ENCODE measurements at regions not wholly inside any gene's neighbourhood (a gene's known extent, or its start where the extent isn't known, plus 50 kb on each side); places are given as distances from the start of the nearest gene placed in this dataset.
"Not testable (repeated sequence)": the region's sequence is repeated elsewhere in the genome, so short reads cannot be mapped to it uniquely, and the experiment has no call there.

DNA sequence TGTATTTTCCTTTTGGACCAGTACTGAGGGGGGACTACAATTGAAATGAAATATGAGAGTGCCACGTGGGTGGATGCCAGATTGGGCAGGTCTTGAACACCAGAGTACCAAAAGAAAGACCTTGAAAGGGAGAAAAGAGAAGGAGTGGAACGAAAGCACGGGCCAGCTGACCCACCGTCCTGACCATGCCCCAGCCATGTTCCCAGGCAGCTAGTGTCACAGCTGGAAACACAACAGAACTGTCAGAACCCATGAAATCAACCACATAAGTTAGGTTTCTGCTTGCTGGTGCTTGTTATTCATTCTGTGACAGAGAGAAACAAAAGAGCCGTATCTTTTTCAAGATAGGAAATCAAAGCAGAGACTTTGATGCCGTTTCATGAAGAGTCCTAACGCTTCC lies 268.8 kb downstream of the MEX3B start:
- no peak for DNase-seq (ENCODE audit: low spot score)

DNA sequence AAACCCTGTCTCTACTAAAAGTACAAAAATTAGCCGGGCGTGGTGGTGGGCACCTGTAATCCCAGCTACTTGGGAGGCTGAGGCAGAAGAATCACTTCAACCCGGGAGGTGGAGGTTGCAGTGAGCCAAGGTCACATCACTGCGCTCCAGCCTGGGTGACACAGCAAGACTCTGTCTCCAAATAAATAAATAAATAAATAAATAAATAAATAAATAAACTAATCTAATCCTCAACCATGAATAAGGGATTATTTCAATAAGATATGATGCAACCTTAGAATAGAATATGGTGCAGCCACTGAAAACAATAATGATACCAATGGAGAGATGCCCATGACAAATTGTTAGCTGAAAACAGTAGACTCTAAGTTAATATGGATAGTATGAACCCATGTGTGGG lies 270.0 kb downstream of the MEX3B start:
- not testable (repeated sequence) for DNase-seq (ENCODE audit: low spot score)

DNA sequence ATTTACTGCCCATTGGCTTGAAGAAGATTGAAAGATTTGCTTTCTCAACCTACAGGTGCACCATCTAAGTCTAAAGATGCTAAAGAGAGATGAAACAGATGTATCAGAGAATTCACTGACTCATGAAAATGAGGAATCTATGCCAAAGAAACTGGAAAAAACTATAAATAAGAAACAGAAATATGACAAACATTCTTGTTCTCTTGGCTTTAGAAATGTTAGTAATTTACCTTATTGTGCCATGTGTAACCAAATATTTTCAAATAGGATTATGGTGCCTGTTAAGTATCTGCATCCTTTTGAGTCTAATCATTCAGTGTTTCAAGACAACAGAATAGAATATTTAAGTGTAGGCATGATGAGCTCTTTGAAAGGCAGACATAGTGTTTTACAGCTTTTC lies 271.5 kb downstream of the MEX3B start:
- no peak for DNase-seq (ENCODE audit: low spot score)

DNA sequence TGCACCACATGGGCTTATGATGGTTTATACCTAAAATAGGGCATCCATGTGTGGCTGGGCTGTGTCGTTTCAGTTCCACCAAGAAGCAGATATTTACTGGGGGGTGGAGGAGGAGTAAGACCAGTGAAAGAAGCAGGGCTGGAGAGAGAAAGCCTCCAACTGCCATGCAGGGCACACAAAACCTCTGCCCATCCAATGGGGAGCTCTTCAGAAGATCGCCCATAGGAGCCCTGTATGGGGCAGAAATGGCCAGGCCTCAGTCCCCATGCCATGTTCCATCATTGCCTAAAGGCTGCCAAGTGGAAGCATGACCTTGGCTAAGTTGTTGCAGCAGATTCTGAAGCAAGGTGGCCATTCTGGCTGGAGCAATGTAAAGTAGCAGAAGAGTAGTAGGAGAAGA lies 277.0 kb downstream of the MEX3B start:
- no peak for DNase-seq (ENCODE audit: low spot score)

DNA sequence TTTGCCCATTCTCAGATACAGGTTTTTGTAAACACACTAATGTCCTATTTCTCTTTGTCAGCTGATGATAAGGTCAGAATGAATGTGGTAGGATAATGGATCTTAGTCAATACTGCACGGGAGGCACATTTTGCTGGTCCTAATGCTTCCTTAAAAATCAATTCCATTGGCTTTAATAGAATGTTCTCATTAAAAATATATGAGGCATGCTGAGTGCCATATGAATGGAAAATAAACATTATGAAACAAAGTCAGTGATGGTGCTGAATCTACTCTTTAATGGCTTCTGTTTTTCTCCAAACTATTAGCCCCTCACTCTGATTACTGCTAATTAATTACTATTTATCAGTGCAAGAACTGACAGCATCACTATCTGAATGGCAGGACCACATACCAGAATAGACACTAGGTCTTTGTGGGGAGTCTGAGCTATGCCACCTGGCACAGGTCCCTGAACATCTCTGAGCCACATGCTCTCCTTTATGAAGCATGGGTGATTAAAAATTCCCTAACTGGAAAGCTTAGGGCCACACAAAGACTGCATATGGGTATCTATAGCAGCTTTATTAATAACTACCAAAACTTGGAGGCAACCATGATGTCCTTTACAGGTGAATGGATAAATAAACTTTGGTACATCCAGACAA lies 278.9 kb downstream of the MEX3B start:
- no peak for DNase-seq (ENCODE audit: low spot score)

DNA sequence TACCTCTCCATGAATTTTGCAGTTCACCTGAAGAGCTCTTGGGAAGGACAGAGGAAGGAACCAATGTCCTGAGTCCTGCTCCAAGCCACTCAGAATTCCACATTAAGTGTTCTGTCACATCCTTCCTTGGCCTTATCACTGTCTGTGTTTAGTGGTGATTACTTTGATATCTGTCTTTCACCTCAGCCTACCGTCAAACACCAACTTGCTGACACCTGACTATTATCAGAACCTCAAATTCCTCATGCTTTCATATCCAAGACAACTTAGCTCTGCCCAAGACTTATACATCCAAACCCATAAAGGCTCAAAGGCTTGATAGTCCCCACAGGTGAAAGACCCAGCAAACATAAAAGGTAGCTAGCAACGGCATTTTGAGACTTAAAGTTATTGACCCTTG lies 280.0 kb downstream of the MEX3B start:
- no peak for DNase-seq (ENCODE audit: low spot score)

DNA sequence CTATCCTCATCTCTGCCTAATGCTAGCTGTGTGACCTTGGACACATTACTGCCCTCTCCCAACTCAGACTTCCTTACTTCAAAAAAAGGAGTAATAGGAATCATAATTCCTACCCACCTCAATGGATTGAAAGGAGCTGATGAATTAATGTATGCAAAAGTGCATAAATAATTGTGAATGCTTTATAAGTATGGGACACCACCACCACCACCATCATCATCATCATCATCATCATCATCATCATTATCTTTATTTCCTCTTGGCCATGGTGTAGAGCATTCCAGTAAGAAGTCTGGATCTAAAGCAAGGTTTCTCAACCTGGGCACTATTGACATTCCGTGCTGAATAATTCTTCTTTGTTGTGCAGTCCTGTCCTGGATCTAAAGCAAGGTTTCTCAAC lies 282.5 kb downstream of the MEX3B start:
- no peak for DNase-seq (ENCODE audit: low spot score)

DNA sequence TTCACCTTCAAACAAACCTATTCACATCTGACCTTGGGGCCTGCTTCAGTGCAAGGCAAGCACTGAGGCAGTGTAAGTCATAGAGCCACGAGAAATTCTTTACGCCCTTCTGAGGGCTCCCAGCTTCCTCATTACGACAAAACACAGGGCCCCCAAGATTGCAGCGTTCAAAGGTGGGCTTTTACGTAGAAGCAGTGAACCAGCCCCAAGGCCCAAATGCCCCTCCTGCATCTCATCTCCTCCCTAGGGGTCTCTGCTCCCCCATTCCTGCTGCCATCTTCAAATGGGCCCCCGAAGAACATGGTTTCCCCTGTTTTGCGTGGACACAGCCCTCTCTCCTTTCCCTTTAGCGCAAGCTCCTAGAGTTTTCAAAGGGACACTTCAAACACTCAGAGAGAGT lies 285.1 kb downstream of the MEX3B start:
- DNase-seq (ENCODE audit: low spot score), result no peak

DNA sequence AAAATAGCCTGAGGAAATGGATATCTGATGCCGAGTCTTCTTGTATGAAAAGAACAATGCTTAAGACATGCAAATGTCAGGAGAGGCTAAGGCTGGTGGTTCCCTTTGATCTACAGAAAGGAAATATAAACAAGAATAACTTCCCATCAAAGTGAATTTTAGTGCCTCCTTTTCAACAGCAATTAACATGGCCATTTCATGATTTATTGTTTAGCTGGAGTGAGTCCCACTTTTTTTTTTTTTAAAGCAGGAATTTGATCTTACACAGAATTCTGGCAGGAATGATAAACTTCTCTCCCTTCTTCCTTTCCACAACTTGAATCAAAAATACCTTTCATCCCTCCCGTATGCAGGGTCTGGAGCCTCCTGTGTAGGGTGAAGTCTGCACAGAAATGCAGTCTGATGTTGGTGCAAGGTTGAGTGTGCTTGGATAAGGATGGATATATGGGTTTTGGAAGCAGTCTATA lies 287.0 kb downstream of the MEX3B start:
- no peak for DNase-seq (ENCODE audit: low spot score)

DNA sequence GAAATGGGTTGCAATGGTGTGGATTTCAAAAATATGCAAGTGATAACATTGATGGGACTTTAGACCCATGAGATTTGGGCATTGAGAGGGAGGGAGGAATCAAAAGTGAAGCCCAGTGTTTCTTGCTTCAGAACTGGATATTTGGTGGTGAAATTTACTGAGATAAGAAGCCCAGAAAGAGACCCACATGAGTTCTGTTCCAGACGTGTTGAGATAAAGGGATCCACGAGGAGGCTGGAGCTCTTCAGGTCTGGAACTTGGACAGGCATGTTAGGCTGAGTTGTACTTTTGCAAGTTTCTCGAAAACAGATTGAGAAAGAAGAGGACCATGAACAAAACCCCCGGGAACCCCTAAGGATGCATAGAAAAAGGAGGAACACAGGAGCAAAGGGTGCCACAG lies 290.2 kb downstream of the MEX3B start:
- no peak for DNase-seq (ENCODE audit: low spot score)

DNA sequence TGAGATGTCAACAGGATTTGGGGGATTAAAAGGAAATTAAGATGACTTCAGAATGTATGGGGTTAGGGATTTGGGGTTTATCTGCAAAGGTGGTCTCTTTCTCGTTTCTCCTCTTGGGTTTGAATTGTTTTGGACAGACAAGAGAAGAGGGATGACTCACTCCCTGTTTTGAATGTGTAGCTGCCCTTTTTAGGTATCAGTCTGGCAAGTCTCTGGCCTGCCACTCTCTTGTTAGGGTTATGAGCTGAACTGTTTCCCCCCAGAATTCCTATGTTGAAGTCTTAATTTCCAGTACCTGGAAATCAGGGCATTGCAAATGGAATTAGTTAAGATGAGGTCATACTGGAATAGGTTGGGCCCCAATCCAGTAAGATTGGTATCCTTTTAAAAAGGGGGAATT lies 291.7 kb downstream of the MEX3B start:
- no peak for DNase-seq (ENCODE audit: low spot score)

DNA sequence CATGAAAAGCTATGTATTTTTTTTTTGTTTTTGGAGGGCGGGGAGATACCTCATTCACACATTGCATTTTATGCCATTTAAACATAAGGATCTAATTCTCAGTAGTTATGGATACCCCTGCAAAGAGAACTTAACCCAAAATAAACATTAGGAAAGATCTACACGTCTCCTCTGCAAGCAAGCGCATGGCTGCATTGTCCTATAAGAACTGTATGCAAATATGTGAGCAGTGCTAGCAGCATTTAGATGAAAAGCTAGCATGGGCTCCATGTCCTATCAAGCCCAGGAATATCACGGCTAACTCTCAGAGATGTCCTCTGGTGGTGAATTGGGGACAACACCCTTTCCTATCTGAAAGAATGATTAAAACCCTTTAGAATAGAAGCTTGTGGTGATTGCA lies 292.8 kb downstream of the MEX3B start:
- DNase-seq (ENCODE audit: low spot score), result no peak

DNA sequence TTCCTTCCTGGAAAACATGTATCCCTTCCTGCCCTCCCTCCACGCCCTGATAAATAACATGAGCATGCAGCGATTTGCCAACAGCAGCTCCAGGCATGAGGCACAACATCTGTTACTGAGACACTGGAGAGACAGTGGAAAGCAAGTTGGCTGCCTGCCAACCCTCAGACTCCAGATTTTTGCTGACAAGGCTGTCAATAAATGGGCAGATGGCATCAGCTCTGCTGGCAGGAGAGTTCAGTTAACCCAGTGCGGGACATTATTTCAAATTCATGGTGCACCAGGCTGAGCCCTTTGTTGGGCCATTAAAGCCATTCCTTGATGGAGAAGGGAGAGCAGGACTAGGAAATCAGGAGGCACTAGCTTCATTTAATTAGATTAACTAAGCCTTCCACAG lies 293.3 kb downstream of the MEX3B start:
- peak; percentile 26 for DNase-seq (ENCODE audit: low spot score)

DNA sequence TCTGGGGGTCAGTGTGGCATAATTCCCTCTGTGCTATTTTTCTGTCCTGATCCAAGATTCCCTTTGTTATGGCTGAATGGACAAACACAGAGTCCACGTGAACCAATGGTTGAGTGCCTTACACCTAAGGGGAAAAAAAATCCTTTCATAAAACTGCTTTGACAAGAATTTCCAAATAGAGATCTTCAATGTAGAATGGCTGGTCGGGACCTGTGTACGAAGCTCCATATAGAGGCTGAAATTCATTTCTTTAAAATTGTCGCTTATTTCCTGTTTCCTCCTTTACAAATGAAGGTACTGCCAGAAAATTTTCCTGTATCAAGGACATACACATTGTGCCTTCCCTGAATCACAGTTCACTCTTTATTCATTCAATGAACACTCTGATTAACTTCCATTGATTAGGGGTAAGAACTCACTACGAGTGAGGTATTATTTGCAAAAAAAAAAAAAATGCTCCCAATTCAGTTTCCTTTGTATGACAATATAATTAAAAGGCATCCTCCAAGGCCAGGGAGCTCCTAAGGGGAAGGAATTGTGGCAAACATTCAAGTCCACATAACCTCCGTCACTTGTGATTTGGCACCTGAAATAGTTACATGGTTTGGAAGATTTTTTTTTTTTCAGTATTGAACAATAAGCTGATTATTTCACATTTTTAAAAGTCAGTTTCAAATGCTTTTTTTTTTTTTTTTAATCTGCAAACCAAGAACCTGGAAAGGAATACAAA lies 293.8 kb downstream of the MEX3B start:
- DNase-seq (ENCODE audit: low spot score), result no peak

DNA sequence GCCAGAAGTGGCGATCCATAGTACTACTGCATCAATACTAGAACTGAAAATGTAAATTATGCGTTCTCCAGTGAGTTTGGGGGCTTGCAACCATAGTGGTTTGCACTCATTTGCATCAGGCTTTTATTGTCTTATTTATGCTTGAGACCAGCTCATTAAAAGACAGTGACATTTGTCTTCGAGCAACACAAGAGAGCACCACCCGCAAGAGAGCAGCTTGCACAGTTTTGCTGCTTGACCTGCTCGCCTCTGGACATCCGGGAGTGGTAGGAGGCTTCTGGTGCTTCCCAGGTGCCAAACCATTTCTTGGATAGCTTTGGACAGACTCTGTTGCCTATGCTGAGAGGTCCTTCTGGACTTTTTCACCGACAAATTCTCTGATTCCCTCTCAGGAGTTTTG lies 294.6 kb downstream of the MEX3B start:
- DNase-seq (ENCODE audit: low spot score), result no peak

DNA sequence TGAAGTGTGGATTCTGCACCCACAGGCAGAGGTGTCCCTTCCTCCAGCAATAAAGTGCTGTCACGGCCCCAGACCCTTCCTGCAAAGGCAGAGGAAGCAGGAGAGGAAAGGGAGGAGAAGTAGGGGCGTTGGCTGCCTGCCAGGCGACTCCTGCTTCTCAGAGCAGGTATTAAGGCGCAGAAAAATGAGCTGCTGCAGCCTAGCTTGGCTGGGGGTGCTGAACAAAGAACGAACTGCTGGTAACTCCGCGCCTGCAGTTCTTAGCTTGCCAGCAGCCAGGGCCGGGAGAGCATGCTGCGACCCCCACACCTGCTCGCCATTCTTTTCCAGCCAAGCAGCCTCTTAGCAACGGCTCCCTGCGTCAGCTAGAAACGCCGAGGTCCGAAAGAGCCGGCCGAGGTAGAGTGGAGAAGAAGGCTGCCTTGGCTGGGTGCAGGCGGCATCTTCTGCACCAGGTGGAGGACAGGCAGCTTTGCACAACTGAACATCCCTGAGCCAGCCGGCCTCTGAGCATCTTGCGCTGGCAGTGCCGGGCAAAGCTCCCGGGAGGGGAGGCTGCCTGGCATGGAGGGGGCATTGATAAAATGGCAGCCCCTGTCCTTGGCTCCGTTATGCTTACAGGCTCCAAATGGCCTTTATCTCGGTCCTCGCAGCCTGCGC lies 296.0 kb downstream of the MEX3B start:
- no peak for DNase-seq (ENCODE audit: low spot score)

DNA sequence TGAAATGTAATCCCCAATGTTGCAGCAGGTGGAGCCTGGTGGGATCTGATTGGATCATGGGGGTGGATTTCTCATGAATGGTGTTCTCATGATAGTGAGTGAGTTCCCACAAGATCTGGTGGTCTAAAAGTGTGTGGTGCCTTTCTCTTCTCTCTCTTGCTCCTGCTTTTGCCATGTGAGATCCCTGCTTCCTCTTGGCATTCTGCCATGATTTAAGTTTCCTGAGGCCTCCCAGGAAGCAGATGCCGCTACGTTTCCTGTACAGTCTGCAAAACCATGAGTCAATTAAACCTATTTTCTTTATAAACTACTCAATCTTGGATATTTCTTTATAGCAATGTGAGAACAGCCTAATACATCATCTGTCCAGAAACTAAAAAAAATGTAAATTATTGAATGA lies 298.3 kb downstream of the MEX3B start:
- no peak for DNase-seq (ENCODE audit: low spot score)

DNA sequence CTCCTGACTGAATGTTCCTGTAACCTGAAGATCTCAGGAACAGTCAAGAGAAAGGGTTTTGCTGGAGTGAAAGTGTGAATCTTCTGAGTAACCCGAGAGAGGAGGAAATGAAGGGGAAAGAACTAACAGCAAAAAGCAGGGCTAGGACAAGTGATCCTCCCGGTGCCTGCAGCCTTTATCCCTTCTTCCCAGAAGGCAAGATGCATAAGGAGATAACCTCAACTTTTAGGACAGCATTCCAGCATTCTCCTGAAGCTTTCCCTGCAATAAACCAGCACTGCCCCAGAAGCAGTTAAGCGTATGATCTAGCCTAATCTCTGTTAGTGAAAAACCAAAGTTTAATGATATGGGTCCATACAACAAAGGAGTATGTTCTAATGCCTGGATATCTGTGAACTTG lies 298.8 kb downstream of the MEX3B start:
- no peak for DNase-seq (ENCODE audit: low spot score)

DNA sequence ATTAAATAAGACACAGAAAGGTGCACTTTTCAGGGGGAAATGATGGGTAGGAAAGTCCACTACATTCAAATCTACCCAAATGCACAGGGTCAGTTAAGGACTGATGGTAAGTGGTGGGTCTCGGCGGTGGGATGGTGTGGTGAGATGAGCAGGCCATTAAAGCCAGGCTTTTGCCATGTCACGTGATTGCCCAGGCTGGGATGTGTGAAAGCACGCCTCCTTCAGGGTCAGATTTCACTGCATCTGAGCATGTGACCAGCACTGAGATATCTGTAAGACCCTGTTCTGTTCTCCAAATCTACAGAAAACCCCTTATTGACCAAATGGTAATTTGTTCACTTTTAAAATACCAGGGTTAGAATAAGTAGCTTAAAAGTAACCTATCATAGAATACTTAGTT lies 301.5 kb downstream of the MEX3B start:
- no peak for DNase-seq (ENCODE audit: low spot score)

DNA sequence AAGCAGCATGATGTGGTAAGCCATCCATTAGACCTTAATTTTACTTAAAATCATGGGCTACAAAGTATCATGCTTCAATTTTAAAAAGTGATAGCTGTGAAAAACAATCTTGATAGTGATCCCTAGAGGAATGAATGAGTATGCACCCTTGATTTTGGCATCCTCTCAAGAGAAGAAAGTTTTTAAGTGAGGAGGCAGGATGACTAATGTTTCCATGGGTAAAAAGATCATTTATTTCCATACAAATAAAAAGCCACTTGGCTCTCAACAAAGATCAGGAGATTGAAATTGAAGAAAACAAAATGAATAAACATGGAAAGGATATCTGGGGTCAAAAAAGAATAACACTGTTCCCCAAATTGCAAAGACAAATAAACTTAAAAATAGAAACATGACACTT lies 305.4 kb downstream of the MEX3B start:
- no peak for DNase-seq (ENCODE audit: low spot score)

DNA sequence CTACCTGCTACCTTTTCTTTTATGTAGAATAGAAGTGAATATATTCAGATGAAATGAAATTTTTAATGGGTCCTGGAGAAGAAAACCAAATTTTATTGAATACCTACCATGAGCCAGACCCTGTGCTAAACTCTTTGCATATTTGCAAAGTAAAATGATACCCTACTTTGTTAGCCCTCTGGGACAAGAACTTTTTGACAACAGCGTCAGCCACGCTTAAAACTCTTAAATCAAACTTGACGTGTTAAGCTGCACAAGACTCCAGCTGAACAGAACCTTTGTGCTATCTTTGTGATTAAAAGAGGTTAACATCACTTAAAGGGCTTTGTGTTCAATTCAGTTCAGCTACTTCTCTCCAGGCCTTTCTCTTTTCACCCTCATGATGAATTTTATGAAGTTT lies 316.5 kb downstream of the MEX3B start:
- DNase-seq (ENCODE audit: low spot score), result no peak

DNA sequence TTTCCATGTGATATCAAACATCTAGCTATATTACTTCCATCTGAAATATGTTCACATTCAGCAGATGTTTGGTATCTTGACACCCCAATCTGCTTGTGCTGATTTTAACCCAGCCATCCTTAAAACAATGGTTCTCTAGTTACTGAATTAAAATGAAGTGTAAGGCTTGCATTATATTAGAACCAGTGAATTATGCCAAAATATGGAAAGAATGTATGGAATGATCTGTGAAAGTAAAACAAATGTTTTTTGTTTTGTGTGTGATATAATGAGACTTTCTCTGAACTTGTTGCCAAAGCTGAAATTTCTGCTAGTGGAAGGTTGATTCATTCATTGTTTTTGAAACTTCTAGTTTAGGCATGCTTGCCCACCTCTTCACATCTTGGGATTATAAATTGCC lies 317.1 kb downstream of the MEX3B start:
- DNase-seq (ENCODE audit: low spot score), result no peak

DNA sequence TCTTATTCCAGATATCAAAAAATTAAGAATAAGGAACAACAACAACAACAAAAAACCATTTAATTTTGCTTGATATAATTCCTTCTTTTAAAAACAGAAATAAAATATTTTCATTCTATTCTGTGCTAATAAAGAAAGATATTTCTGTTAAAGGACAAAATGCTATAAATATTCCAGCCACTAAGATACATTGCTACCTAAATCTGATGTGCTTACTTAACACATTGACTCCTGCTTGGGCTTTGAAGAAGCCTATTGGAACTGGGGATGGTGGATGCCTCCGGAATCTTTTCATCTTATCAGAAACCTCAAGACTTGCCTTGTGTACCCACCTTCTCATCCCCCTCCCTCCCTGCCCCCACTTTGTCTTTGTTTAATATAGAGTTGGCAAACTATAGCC lies 320.2 kb downstream of the MEX3B start:
- DNase-seq (ENCODE audit: low spot score), result no peak

Measured in mucosa of gallbladder (tissue), 1 donor.